NOMO-1 (cell line): ENCODE measurements at regions not wholly inside any gene's neighbourhood (a gene's known extent, or its start where the extent isn't known, plus 50 kb on each side); places are given as distances from the start of the nearest gene placed in this dataset.
A peak's percentile ranks its signal among the peaks of the same experiment; 100 is the strongest.
"Not testable (repeated sequence)": the region's sequence is repeated elsewhere in the genome, so short reads cannot be mapped to it uniquely, and the experiment has no call there.

Source experiments
- DNase-seq, 2 experiments: peaks; one replicate each; lab custom pipeline; 2025; ENCODE audit not compliant: unreplicated experiment in 2 of 2; lab: John Stamatoyannopoulos, UW

DNA sequence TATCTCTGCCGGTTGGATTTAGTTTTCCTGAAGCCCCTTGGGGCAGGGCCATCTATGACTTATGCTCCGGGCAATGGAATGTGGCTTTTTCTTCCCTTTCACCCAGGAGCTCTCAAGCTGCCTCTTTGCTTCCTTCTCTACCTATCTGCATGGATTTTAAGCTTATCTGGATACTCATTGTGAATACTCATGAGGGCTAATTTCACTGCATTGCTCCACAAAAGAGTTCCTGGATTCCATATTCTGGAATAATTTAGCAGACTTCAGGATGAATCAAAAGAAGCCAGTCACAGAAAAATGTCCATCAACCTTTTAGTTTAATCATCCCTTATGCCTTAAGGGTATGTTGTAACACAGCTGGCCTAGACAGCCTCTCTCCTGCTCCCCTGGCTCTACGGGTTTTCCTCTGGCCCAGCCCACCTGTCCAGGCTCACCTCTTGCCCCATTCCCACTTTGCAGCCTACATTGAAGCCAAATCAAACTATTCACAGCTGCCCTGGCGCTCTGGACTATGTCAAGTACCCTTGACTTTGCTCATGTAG lies 122.8 kb upstream of the RMDN2 start:
- no peak for DNase-seq

DNA sequence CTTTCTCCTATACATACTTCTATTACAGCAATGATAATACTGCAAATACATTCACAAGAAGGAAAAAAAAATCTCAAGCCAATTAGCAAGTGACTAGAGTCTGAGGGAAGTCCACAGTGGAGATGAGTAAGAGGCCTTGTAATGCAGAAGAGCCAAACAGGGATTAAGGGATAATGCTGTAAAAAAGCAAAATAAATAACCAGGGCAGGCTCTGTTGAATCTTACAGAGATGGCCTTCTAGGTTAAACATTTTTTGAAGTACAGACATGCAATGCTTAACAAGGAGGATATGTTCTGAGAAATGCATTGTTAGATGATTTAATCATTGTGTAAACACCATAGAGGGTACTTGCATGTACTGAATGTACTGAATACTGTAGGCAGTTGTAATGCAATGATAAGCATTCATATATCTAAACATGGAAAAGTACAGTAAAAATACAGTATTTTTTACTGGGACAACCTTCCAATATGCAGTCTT lies 122.1 kb upstream of the RMDN2 start:
- DNase-seq = no peak

- DNase-seq = not testable (repeated sequence)
Measured at GRCh38 chr2:37806004-37806403, 119.1 kb upstream of the RMDN2 start.

DNA sequence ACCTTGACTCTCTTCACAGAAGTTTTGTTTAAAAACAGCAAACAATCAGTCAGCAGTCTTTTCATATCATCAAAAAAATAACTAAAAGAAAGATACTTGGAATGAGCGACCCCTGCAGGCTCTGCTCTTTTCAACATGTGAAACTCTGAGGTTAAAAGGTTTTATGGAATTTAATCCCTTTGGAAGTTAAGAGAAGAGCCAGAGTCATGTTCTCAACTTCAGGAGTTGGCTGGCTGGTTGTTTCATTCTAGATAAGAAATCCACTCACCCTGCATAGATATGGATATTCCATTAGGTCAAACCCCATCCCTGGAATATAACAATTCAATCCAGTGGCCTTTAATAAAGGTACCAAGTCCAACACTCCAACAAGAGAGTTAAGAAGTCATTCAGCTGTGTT lies 115.6 kb upstream of the RMDN2 start:
- DNase-seq = peak in 1 of 2 experiments; percentile 41

- no peak for DNase-seq
Measured at GRCh38 chr2:37809931-37810570, 115.0 kb upstream of the RMDN2 start.

DNA sequence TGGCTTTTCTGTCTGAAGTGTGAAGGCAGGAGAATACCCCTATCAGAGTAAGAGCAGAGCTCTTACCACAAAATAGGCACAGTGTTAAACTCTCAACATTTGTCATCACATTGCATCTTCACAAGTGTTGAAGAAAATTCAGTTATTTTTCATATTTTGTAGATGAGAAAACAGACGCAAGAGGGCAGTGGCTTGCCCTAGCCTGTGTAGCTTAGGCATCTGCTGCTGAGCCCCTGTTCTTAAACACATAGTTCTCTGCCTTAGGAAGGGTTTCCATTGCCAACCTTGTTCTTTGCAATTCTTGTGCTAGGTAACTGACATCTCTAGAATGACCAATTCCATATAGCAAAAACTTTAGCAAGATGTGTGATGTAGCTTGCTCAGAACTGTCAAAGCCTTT lies 112.7 kb upstream of the RMDN2 start:
- DNase-seq = peak in 1 of 2 experiments; percentile 12

GRCh38 chr2:37812941-37813730 lies 112.0 kb upstream of the RMDN2 start:
- no peak for DNase-seq

GRCh38 chr2:37816036-37816435 lies 109.1 kb upstream of the RMDN2 start:
- DNase-seq = peak in 1 of 2 experiments; percentile 11

DNA sequence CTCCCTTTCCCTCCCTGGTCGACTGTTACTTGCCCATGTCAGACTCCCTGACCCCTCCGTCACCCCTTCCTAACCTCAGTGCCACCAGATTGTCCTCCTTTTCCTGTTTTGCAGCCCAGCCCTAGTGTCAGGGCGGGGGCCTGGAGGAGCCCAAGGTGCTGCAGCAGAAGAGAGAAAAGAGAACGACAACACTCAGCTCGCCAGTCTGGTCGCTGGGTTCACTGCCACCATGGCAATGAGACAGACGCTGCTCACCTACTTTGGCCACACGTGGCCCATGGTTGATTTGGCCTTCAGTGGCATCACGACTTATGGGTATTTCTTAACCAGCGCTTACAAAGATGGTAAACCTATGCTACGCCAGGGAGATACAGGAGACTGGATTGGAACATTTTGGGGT lies 108.4 kb upstream of the RMDN2 start:
- DNase-seq = no peak

GRCh38 chr2:37819186-37819585 lies 105.9 kb upstream of the RMDN2 start:
- peak; percentile 69 to 71 for DNase-seq

DNA sequence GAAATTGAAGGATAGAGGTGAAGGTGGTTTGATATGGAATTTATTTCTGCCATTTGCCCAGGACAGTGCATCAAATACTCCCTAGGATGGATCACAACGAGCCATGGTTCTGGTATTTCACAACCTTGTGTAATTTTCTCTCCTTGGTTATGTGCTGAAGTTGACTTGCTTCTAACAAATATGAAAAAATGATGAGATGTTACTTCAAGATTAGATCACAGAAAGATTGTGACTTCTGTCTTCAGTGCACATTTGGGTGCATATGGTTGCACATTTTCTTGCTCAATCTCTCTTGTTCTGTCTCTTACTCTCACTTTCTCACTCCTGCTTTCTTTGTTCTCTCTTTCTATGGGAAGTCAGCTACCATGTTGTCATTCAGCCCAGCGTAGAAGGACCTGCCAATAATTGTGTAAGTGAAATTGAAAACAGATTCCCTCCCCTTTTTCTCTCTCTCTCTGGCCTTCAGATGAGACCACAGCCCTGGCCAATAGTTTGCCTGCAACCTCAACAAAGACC lies 104.6 kb upstream of the RMDN2 start:
- DNase-seq = no peak

DNA sequence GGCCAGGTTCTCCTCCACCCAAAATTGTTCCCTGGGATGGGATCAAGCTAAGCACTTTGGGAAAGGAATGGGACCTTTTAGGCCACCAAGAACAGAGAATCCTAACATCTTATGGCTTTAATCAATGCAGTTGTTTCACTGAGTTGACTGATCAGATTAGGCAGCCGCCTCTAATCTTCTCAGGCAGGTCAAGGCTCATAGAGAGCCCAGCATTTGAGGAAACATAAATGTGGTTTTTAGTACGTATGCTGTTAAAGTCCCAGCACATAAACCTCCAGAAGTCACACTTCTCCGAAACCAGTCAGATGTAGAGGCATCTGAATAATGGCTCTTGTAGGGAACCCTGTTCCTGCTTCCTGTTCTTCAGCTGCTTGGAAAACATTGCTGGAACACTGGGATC lies 99.5 kb upstream of the RMDN2 start:
- DNase-seq = peak in 1 of 2 experiments; percentile 37

GRCh38 chr2:37826611-37827010 lies 98.5 kb upstream of the RMDN2 start:
- no peak for DNase-seq

DNA sequence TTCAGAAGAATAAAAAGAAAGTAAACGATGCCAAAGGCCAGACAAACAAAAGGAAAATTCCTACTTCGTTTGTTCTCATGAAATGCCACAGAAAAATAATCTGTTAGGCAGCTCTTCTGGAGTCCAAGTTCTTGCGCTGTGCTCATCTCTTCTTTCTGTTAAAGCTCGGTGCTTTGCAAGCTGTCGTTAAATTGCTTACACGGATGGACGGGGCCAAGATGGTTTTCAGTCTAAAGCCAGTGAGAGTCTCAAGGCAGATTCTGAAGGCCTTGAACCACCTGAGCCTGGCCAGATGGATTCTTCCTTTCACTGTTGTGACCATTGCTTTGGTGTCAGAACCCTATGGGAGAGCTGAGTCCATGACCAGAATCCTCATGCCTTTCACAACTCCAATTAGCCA lies 97.6 kb upstream of the RMDN2 start:
- no peak for DNase-seq

DNA sequence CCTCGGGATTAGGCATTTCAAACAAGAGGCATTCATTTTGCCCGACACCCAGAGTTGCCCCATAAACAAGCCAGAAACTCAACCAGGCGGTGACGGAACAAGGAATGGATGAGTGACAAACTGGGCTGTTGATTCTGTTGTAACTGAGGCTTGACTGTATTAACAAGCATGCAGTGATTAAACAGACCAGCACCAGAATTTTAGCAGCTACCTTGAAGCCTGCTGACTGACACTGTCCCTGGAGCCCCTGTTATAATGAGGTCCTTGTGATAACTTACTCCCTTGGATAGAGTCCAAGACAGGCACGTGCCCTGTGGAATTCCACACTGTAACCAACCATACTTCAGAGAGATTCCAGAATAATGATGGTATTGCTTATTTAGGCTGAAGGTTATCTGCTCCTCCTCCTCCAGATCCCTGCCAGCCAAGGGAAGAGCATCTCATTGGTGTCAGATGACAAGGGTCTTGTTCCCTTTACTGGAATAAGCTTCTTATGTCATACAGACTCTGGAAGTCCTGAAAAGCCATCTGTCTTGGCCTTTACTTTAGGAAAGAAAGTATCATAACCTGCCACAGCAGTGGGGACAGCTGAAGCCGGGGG lies 97.1 kb upstream of the RMDN2 start:
- no peak for DNase-seq

GRCh38 chr2:37829202-37829601 lies 95.9 kb upstream of the RMDN2 start:
- peak; percentile 78 to 92 for DNase-seq

DNA sequence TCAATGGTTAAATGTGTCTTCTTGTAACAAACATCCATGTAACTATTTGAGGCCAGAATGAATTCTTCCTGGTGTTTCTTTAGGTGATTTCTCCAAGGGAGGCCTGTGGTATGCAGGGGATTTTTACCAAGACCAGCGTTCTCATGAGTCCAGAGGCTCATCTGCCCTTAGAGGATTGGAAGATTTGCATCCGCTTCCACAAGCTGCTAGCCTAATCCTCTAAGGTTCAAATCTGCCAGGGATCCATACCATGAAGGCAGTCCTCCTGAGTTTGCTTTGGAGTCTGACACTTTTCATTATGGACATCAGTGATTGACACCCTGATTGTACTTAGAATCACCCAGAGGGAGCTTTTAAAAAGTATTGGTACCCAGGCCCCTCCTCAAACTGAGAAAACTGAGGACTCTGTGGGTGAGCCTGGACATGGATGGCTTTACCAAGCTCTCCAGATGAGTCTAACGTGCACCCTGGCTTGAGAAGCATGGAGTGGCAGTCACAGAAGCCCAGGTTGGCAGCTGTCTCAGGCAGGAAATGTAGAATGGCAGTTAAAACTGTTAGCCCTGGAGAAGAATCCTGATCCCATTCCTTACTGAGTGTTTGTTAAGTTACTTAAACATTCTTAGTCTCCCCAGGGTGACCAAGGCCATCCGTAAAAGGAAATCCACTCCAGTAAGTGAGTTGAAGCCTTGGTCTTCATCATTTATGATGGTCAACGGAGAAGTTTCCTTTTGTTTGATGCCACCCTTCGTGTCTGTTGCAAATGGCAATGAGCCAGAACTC lies 95.3 kb upstream of the RMDN2 start:
- DNase-seq = no peak

- no peak for DNase-seq
Measured at GRCh38 chr2:37830636-37831035, 94.5 kb upstream of the RMDN2 start.

GRCh38 chr2:37831081-37831780 lies 93.9 kb upstream of the RMDN2 start:
- no peak for DNase-seq
